H1 (cell line): ENCODE measurements at regions not wholly inside any gene's neighbourhood (a gene's known extent, or its start where the extent isn't known, plus 50 kb on each side); places are given as distances from the start of the nearest gene placed in this dataset.

Experiments
- BCL11A ChIP-seq, 2 experiments: IDR thresholded peaks; one replicate each; pipeline ENCODE4 v1.6.1; 2011; ENCODE audit warnings: low read depth in 2 of 2, low read length in 2 of 2, mild to moderate bottlenecking in 2 of 2
- CEBPB ChIP-seq: IDR thresholded peaks from 2 replicates; pipeline ENCODE4 v1.6.1; 2012; ENCODE audit warnings: low read depth, low read length
- CTBP2 ChIP-seq: IDR thresholded peaks from 2 replicates; pipeline ENCODE4 v1.7.0; 2011; ENCODE audit warnings: borderline replicate concordance, mild to moderate bottlenecking, moderate library complexity, mixed read lengths, low read length; ENCODE audit not compliant: insufficient read depth, insufficient read length
- CTCF ChIP-seq, 3 experiments: IDR thresholded peaks; 1 replicate in 2 of 3; 2 replicates in 1 of 3; pipeline versions ENCODE4 v1.5.1 to v1.6.1; 2011; ENCODE audit warnings: low read length in 3 of 3, mild to moderate bottlenecking in 3 of 3, inconsistent platforms in 2 of 3, low read depth in 1 of 3, moderate library complexity in 1 of 3; ENCODE audit not compliant: insufficient read depth in 1 of 3; ENCODE audit errors: control extremely low read depth in 1 of 3
- KDM1A ChIP-seq: fragments of 200-600, 300-600 bp; sonication (generic); IDR thresholded peaks from 2 replicates; pipeline ENCODE4 v1.7.1; 2016; ENCODE audit warnings: mild to moderate bottlenecking, low read length, borderline replicate concordance
- PHF8 ChIP-seq: fragments of 200-600 bp; sonication (generic); conservative IDR thresholded peaks from 2 replicates; pipeline ENCODE4 v1.7.1; 2012; ENCODE audit warnings: low read depth, mild to moderate bottlenecking, inconsistent platforms, low read length, moderate library complexity
- POLR2A ChIP-seq, 2 experiments: IDR thresholded peaks; 1 replicate in 1 of 2; 2 replicates in 1 of 2; pipeline ENCODE4 v1.6.1; 2011; ENCODE audit warnings: low read depth in 2 of 2, low read length in 2 of 2, mild to moderate bottlenecking in 2 of 2; ENCODE audit errors: control extremely low read depth in 1 of 2
- RAD21 ChIP-seq, 2 experiments: IDR thresholded peaks in 1 of 2; conservative IDR thresholded peaks in 1 of 2; 2 replicates each; pipeline ENCODE4 v1.6.1; 2011; ENCODE audit warnings: low read depth in 2 of 2, low read length in 2 of 2, improper control_type of control experiment in 1 of 2, inconsistent platforms in 1 of 2, mild to moderate bottlenecking in 1 of 2, moderate library complexity in 1 of 2
- SIX5 ChIP-seq: IDR thresholded peaks from 2 replicates; pipeline ENCODE4 v1.6.1; 2011; ENCODE audit warnings: mild to moderate bottlenecking, low read depth, low read length
- SUZ12 ChIP-seq: fragments of 200-600 bp; sonication (generic); IDR thresholded peaks from 2 replicates; pipeline ENCODE4 v1.6.1; 2012; ENCODE audit warnings: mild to moderate bottlenecking, inconsistent platforms, low read length, moderate library complexity, mixed read lengths
- TBP ChIP-seq: IDR thresholded peaks from 2 replicates; pipeline ENCODE4 v1.6.1; 2011; ENCODE audit warnings: low read depth, low read length, improper control_type of control experiment
- ZNF274 ChIP-seq: IDR thresholded peaks from 2 replicates; pipeline ENCODE4 v1.7.0; 2012; ENCODE audit warnings: low read length, borderline replicate concordance; ENCODE audit errors: extremely low read depth

- TF ChIP-seq SUZ12 (no peak), CTCF (IDR thresholded peaks at IDR 0.05; ENCODE audit: control extremely low read depth in 1 of 3, insufficient read depth in 1 of 3, low read depth in 1 of 3, low read length in 3 of 3) (no peak), PHF8 (no peak), KDM1A (no peak), CEBPB (no peak), CTBP2 (no peak), BCL11A (IDR thresholded peaks at IDR 0.05; ENCODE audit: low read depth in 2 of 2, low read length in 2 of 2) (no peak), ZNF274 (no peak), SIX5 (no peak), RAD21 (IDR thresholded peaks at IDR 0.05 in 1 of 2, conservative IDR thresholded peaks at IDR 0.05 in 1 of 2; ENCODE audit: low read depth in 2 of 2, low read length in 2 of 2) (no peak), TBP (no peak), POLR2A (IDR thresholded peaks at IDR 0.05; ENCODE audit: control extremely low read depth in 1 of 2, low read depth in 2 of 2, low read length in 2 of 2) (no peak)
Measured at GRCh38 chr6:140385679-140386078, 1011.2 kb upstream of the CITED2 start.
